ENCODE measurements at regions not wholly inside any gene's neighbourhood (a gene's known extent, or its start where the extent isn't known, plus 50 kb on each side); places are given as distances from the start of the nearest gene placed in this dataset.

DNA sequence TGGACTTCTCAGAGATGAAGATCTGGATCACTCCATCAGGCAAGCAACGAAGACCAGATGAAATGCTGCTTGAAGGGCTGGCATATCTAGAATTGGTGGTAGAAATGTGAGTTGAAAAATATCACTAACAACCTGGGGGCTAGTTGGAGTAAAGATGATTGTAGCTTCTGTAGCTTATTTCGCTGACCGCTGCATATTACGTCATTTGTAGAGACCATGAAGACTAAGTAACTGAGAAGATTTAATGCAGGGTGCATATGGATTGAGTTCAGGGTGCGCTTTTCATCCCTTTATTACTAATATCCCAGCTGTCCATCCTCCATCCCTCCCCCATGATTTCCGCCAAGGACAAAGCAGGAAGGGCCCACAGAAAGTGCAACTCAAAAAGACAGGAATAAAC, 1364.0 kb downstream of the PCDH9 start:
- Histone ChIP-seq H3K9me3 (no peaks in the 10 kb centered on the region), H3K4me1 (no peaks in the 10 kb centered on the region), H3K27ac (no peak overlapping the region), H3K27me3 (no peaks in the 10 kb centered on the region), H3K4me3 (no peak overlapping the region), H3K36me3 (no peaks in the 10 kb centered on the region)
- TF ChIP-seq POLR2A (IDR thresholded peaks at IDR 0.05) = no peak
- TF ChIP-seq EP300 (IDR thresholded peaks at IDR 0.05) = no peak
- TF ChIP-seq, protein P1, sequence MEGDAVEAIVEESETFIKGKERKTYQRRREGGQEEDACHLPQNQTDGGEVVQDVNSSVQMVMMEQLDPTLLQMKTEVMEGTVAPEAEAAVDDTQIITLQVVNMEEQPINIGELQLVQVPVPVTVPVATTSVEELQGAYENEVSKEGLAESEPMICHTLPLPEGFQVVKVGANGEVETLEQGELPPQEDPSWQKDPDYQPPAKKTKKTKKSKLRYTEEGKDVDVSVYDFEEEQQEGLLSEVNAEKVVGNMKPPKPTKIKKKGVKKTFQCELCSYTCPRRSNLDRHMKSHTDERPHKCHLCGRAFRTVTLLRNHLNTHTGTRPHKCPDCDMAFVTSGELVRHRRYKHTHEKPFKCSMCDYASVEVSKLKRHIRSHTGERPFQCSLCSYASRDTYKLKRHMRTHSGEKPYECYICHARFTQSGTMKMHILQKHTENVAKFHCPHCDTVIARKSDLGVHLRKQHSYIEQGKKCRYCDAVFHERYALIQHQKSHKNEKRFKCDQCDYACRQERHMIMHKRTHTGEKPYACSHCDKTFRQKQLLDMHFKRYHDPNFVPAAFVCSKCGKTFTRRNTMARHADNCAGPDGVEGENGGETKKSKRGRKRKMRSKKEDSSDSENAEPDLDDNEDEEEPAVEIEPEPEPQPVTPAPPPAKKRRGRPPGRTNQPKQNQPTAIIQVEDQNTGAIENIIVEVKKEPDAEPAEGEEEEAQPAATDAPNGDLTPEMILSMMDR (IDR thresholded peaks at IDR 0.05) = no peak
- no peak for DNase-seq (ENCODE audit: low spot score in 2 of 2)
- WGBS, 2 donors = 94 to 95% methylated on average over 6 of the region's 6 CpGs

DNA sequence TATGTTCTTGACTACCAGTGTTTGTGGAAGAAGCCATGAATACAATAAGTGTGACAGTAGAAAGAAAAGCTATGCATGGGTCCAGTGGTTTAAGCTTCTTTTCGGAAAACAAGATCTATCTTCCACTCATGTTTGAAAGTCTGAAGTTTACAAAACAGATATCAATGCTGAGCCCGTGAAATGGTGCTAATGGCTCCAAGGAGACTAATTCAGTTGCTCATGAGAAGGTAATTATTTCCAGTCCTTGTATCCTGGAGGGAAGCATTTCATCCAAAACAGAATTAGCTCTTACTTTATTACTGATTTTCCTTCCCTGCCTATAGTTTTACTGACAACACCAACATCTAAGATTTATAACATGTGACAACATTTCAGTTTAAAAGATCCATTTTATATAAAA, 1364.9 kb downstream of the PCDH9 start:
- no peak for DNase-seq (ENCODE audit: low spot score in 2 of 2)
- 61 to 66% methylated on average over 2 of the region's 2 CpGs for WGBS, 2 donors
- TF ChIP-seq POLR2A (IDR thresholded peaks at IDR 0.05) (no peak), EP300 (IDR thresholded peaks at IDR 0.05) (no peak)
- TF ChIP-seq, protein P1 (IDR thresholded peaks at IDR 0.05) = no peak
- H3K36me3 ChIP-seq = no peaks in the 10 kb centered on the region
- no peaks in the 10 kb centered on the region for H3K9me3 ChIP-seq
- H3K27ac ChIP-seq = no peak overlapping the region
- H3K4me3 ChIP-seq = no peak overlapping the region
- no peaks in the 10 kb centered on the region for H3K4me1 ChIP-seq
- H3K27me3 ChIP-seq = no peaks in the 10 kb centered on the region

DNA sequence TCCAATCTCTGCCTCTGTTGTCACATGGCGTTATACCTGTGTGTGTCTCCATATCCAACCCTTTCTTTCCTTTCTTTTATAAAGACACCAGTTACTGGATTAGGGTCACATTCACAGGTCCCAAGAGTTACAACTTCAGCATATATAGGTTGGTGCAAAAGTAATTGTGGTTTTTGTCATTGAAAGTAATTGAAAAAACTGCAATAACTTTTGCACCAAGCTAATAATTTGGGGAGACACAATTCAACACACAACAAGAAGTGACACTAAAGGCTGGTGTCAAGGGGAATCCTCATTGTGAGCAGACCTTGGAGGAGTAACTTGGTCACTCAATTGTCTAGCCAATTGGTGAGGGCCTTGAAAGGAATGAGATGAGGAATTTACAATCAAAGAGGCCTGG, 1366.1 kb downstream of the PCDH9 start:
- H3K27ac ChIP-seq = no peak overlapping the region
- TF ChIP-seq POLR2A (IDR thresholded peaks at IDR 0.05) = no peak
- TF ChIP-seq EP300 (IDR thresholded peaks at IDR 0.05) = no peak
- TF ChIP-seq, protein P1 (IDR thresholded peaks at IDR 0.05) = no peak
- H3K9me3 ChIP-seq = no peaks in the 10 kb centered on the region
- H3K4me3 ChIP-seq = no peak overlapping the region
- no peaks in the 10 kb centered on the region for H3K27me3 ChIP-seq
- 94 to 100% methylated on average over 1 of the region's 1 CpG for whole genome bisulfite sequencing, 2 donors
- DNase-seq (ENCODE audit: low spot score in 2 of 2) = no peak
- no peaks in the 10 kb centered on the region for H3K36me3 ChIP-seq
- H3K4me1 ChIP-seq = no peaks in the 10 kb centered on the region

DNA sequence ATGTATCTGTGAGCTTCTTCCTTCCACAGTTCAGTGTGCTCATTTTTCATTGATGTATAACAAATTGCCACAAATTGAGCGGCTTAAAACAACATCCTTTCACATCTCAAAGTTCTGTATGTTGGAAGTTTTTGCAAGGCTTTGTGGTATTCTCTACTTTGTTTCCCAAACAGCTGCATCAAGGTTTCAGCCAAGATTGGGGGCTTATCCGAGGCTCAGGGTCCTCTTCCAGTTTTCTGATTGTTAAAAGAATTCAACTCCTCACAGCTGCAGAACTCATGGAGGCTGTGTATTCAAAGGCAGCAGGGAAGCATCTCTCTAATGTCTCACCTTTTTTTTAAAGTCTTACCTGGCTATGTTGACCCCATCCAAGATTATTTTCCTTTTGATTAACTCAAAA, 1369.8 kb downstream of the PCDH9 start:
- no peak for DNase-seq (ENCODE audit: low spot score in 2 of 2)
- Histone ChIP-seq H3K27me3 (no peaks in the 10 kb centered on the region), H3K36me3 (no peaks in the 10 kb centered on the region), H3K4me3 (no peak overlapping the region), H3K9me3 (no peaks in the 10 kb centered on the region), H3K27ac (no peak overlapping the region), H3K4me1 (peaks cover 0 to 5% (median 0%) of the 10 kb centered on the region in 4 donors)
- no peak for TF ChIP-seq EP300 (IDR thresholded peaks at IDR 0.05)
- 74 to 83% methylated on average over 2 of the region's 2 CpGs for WGBS, 2 donors

DNA sequence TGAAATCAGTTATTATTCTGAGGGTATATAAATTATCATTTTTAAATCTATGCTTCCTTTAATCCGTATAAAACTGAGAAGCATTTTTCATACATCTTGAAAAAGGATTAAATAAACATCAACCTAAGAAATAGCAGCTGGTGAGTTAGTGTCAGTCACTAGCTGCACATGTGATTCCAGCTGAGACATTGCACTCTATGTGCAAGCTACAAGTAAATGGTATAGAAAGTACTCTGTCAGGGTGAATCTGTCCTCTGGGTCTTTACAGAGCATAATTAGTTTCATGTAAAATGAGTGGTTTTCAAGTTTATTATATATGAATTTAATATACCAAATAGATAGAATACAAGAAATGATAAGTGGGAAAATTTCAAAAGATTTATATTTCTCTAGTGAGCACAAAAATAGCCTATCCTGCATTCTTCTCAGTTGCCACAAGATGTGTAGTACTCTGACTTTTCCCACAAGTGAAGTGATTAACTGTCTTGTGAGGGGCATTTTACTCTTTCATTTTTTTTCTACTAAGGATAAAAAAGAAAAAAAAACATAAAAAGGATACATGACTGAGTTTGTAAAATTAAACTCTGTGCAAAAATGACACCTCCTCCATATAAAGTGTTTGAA, 1372.1 kb downstream of the PCDH9 start:
- no peak for DNase-seq (ENCODE audit: low spot score in 2 of 2)
- H3K36me3 ChIP-seq = no peaks in the 10 kb centered on the region
- H3K27ac ChIP-seq = no peak overlapping the region
- no peaks in the 10 kb centered on the region for H3K27me3 ChIP-seq
- H3K4me1 ChIP-seq = peaks cover 0 to 5% (median 0%) of the 10 kb centered on the region in 4 donors
- H3K9me3 ChIP-seq = no peaks in the 10 kb centered on the region
- TF ChIP-seq EP300 (IDR thresholded peaks at IDR 0.05) = no peak
- no peak for TF ChIP-seq POLR2A (IDR thresholded peaks at IDR 0.05)
- TF ChIP-seq, protein P1 (IDR thresholded peaks at IDR 0.05) = no peak
- 76 to 79% methylated on average over 1 of the region's 1 CpG for WGBS, 2 donors
- H3K4me3 ChIP-seq = no peak overlapping the region

DNA sequence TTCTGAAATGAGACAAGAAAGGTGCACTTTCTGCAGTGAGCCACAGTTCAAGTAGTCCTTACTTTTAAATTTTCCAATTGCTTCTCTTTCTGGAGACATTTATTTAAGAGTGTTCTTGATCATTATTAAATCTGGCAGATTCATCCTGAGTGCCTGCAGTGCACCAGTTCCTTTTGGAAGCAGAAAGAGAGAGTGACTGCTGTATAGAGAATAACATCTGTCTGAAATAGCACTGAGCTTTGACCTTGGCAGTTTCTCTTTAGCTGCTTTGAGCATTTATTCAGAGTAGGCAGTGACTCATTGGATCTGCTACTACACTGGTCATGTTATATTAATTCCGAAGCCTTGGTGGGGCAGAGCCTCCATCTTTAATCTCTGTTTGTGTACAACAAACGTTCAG, 1373.7 kb downstream of the PCDH9 start:
- H3K27me3 ChIP-seq = no peaks in the 10 kb centered on the region
- no peak overlapping the region for H3K27ac ChIP-seq
- H3K4me3 ChIP-seq = no peak overlapping the region
- peaks cover 0 to 5% (median 0%) of the 10 kb centered on the region in 4 donors for H3K4me1 ChIP-seq
- H3K9me3 ChIP-seq = no peaks in the 10 kb centered on the region
- WGBS, 2 donors = 19 to 33% methylated on average over 2 of the region's 2 CpGs
- H3K36me3 ChIP-seq = no peaks in the 10 kb centered on the region
- TF ChIP-seq, protein P1 (IDR thresholded peaks at IDR 0.05) = no peak
- TF ChIP-seq POLR2A (IDR thresholded peaks at IDR 0.05) = no peak
- no peak for TF ChIP-seq EP300 (IDR thresholded peaks at IDR 0.05)
- no peak for DNase-seq (ENCODE audit: low spot score in 2 of 2)
